ENCODE measurements at regions not wholly inside any gene's neighbourhood (a gene's known extent, or its start where the extent isn't known, plus 50 kb on each side); places are given as distances from the start of the nearest gene placed in this dataset.

- TF ChIP-seq USF2 (IDR thresholded peaks at IDR 0.05; ENCODE audit: borderline replicate concordance, low read depth, low read length) (no peak; the same call in 1 of the 2 replicates), SP1 (IDR thresholded peaks at IDR 0.05; ENCODE audit: low read depth, low read length) (peak; percentile 28), CUX1 (IDR thresholded peaks at IDR 0.05; ENCODE audit: insufficient replicate concordance, low read depth, low read length) (no peak), HCFC1 (IDR thresholded peaks at IDR 0.05; ENCODE audit: low read length) (0 out of 2 replicates have a peak, but pooled peaks have one; percentile 22), RAD51 (IDR thresholded peaks at IDR 0.05) (peak; percentile 38; the same call in 1 of the 2 replicates), NFYB (IDR thresholded peaks at IDR 0.05; ENCODE audit: insufficient read depth, low read depth, low read length) (peak; percentile 22; the same call in 1 of the 2 replicates), POLR2AphosphoS5 (IDR thresholded peaks at IDR 0.05; ENCODE audit: low read length) (no peak), SRF (IDR thresholded peaks at IDR 0.05; ENCODE audit: low read depth in 2 of 2, low read length in 2 of 2) (peak in 1 of 2 experiments; percentile 87; a peak in 2 of 4 replicates), ZNF622 (IDR thresholded peaks at IDR 0.05) (no peak), NR2F1 (conservative IDR thresholded peaks at IDR 0.05) (no peak)
These were observed 64.1 kb upstream of the ATXN3L start (continued) for GRCh38 chrX:13383907-13384306.
